Fibroblast of lung (primary cell): ENCODE measurements at regions not wholly inside any gene's neighbourhood (a gene's known extent, or its start where the extent isn't known, plus 50 kb on each side); places are given as distances from the start of the nearest gene placed in this dataset.

Experiments used
- DNase-seq, 2 donors: peaks; one replicate each; pipeline versions ENCODE4 v3.0.0 to v3.0.0-alpha.2; 2010; ENCODE audit warnings: low read depth in 2 of 2
- H2AFZ ChIP-seq: 2 replicates; pipeline ENCODE4 v1.5.1; 2012; ENCODE audit warnings: low read length, control low read depth, inconsistent platforms
- H3K27ac ChIP-seq: 2 replicates; pipeline ENCODE4 v1.5.1; 2011; ENCODE audit warnings: low read length, control low read depth; ENCODE audit not compliant: insufficient read depth
- H3K27me3 ChIP-seq: 2 replicates; pipeline ENCODE4 v1.5.1; 2011; ENCODE audit warnings: mild to moderate bottlenecking, low read length; ENCODE audit not compliant: control insufficient read depth, insufficient read depth
- H3K36me3 ChIP-seq: 2 replicates; pipeline ENCODE4 v1.5.1; 2011; ENCODE audit warnings: low read length; ENCODE audit not compliant: control insufficient read depth, insufficient read depth
- H3K4me1 ChIP-seq: 2 replicates; pipeline ENCODE4 v1.5.1; 2011; ENCODE audit warnings: low read length; ENCODE audit not compliant: control insufficient read depth, insufficient read depth; ENCODE audit errors: extremely low read depth
- H3K4me2 ChIP-seq: 2 replicates; pipeline ENCODE4 v1.5.1; 2011; ENCODE audit warnings: low read length, control low read depth; ENCODE audit not compliant: insufficient read depth; ENCODE audit errors: extremely low read depth
- H3K4me3 ChIP-seq, 4 experiments: fragments of 200-600 bp in 1 of 4; sonication (generic) in 1 of 4; replicated peaks in 1 of 4; 2 replicates each; pipeline ENCODE4 v1.5.1; 2011 to 2016; ENCODE audit warnings: low read length in 4 of 4, low read depth in 3 of 4, mild to moderate bottlenecking in 3 of 4, control low read depth in 2 of 4, inconsistent platforms in 1 of 4, mixed read lengths in 1 of 4; ENCODE audit not compliant: insufficient read depth in 1 of 4; ENCODE audit errors: control extremely low read depth in 1 of 4
- H3K79me2 ChIP-seq: 2 replicates; pipeline ENCODE4 v1.5.1; 2012; ENCODE audit warnings: mild to moderate bottlenecking, low read length, inconsistent platforms; ENCODE audit not compliant: control insufficient read depth, insufficient read depth
- H3K9ac ChIP-seq: 2 replicates; pipeline ENCODE4 v1.5.1; 2011; ENCODE audit warnings: mild to moderate bottlenecking, low read length, control low read depth; ENCODE audit not compliant: insufficient read depth
- H3K9me3 ChIP-seq: 2 replicates; pipeline ENCODE4 v1.5.1; 2012; ENCODE audit warnings: low read depth, low read length; ENCODE audit not compliant: control insufficient read depth, insufficient read depth
- H4K20me1 ChIP-seq: 2 replicates; pipeline ENCODE4 v1.5.1; 2011; ENCODE audit warnings: low read length; ENCODE audit not compliant: control insufficient read depth, insufficient read depth; ENCODE audit errors: extremely low read depth
- CTCF ChIP-seq, 2 donors: IDR thresholded peaks in 1 of 2; conservative IDR thresholded peaks in 1 of 2; 1 replicate in 1 of 2; 2 replicates in 1 of 2; pipeline ENCODE4 v1.5.1; 2011 to 2012; ENCODE audit warnings: low read length in 2 of 2, control low read depth in 1 of 2, inconsistent platforms in 1 of 2, low read depth in 1 of 2, mild to moderate bottlenecking in 1 of 2
- EZH2 ChIP-seq: IDR thresholded peaks from 2 replicates; pipeline ENCODE4 v1.5.1; 2012; ENCODE audit warnings: low read length, control low read depth, mild to moderate bottlenecking; ENCODE audit errors: missing control alignments

GRCh38 chr6:21726676-21727075 lies 133.1 kb downstream of the SOX4 start:
- Histone ChIP-seq H3K27me3 (no peaks in the 10 kb centered on the region), H4K20me1 (no peaks in the 10 kb centered on the region), H3K4me3 (no peak overlapping the region), H3K79me2 (no peaks in the 10 kb centered on the region), H3K9me3 (no peaks in the 10 kb centered on the region), H3K4me2 (no peak overlapping the region), H2AFZ (no peak overlapping the region), H3K4me1 (no peaks in the 10 kb centered on the region), H3K27ac (no peak overlapping the region), H3K36me3 (no peaks in the 10 kb centered on the region), H3K9ac (no peak overlapping the region)
- peak in 1 of 2 donors; percentile 64 for DNase-seq
- TF ChIP-seq CTCF (conservative IDR thresholded peaks at IDR 0.05 in 1 of 2, IDR thresholded peaks at IDR 0.05 in 1 of 2; ENCODE audit: low read depth in 1 of 2, low read length in 2 of 2) (no peak), EZH2 (no peak)

DNA sequence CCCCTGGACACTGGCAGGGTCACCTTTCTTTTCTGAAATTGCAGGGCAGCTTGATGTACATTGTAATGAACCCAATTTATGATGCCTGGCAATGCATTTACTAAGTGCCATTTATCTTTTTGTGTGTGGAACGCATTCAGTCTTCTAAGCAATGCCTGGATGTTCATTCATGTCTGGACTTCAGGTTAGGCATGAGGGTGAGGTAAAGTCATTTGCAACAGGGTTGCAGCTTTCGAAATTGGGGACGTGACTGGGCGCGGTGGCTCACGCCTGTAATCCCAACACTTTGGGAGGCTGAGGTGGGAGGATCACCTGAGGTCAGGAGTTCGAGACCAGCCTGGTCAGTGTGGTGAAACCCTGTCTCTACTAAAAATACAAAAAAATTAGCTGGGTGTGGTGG lies 134.6 kb downstream of the SOX4 start:
- Histone ChIP-seq H3K27ac (no peak overlapping the region), H2AFZ (no peak overlapping the region), H3K9ac (no peak overlapping the region), H3K27me3 (no peaks in the 10 kb centered on the region), H4K20me1 (no peaks in the 10 kb centered on the region), H3K4me3 (no peak overlapping the region), H3K79me2 (no peaks in the 10 kb centered on the region), H3K4me2 (no peak overlapping the region), H3K4me1 (no peaks in the 10 kb centered on the region), H3K9me3 (no peaks in the 10 kb centered on the region), H3K36me3 (no peaks in the 10 kb centered on the region)
- TF ChIP-seq EZH2, result no peak
- DNase-seq, result no peak

- Histone ChIP-seq H3K27ac (no peak overlapping the region), H3K4me3 (no peak overlapping the region), H3K79me2 (no peaks in the 10 kb centered on the region), H2AFZ (no peak overlapping the region), H4K20me1 (no peaks in the 10 kb centered on the region), H3K9ac (no peak overlapping the region), H3K4me2 (no peak overlapping the region), H3K27me3 (no peaks in the 10 kb centered on the region), H3K4me1 (no peaks in the 10 kb centered on the region), H3K36me3 (no peaks in the 10 kb centered on the region), H3K9me3 (no peaks in the 10 kb centered on the region)
- TF ChIP-seq CTCF (conservative IDR thresholded peaks at IDR 0.05 in 1 of 2, IDR thresholded peaks at IDR 0.05 in 1 of 2; ENCODE audit: low read depth in 1 of 2, low read length in 2 of 2) (no peak), EZH2 (no peak)
- DNase-seq, result peak in 1 of 2 donors; percentile 42
Observed at GRCh38 chr6:21729431-21729830, 135.9 kb downstream of the SOX4 start.
